H1 (cell line): ENCODE measurements at regions not wholly inside any gene's neighbourhood (a gene's known extent, or its start where the extent isn't known, plus 50 kb on each side); places are given as distances from the start of the nearest gene placed in this dataset.
A peak's percentile ranks its signal among the peaks of the same experiment; 100 is the strongest.

ENCODE experiments used
- CTCF ChIA-PET: fragments of 300-600 bp; sonication (Branson Sonifier 250); formaldehyde crosslinking; loops from one replicate; lab custom pipeline; 2021; ENCODE audit not compliant: partially characterized antibody; lab: Charles Lee
- POLR2A ChIA-PET: fragments of 300-600 bp; sonication (Branson Sonifier 250); formaldehyde crosslinking; loops from one replicate; lab custom pipeline; 2021; ENCODE audit warnings: inconsistent platforms; ENCODE audit not compliant: partially characterized antibody; lab: Charles Lee
- DNase-seq, 2 experiments: peaks; one replicate each; pipeline versions ENCODE4 v3.0.0 to v3.0.0-alpha.2; 2010 to 2022; ENCODE audit warnings: low spot score in 2 of 2, low read depth in 1 of 2, mixed read lengths in 1 of 2
- FAIRE-seq: peaks from 2 replicates; lab custom pipeline; 2011; peaks lifted over from hg19 to GRCh38; lab: Jason Lieb, UNC
- H2AFZ ChIP-seq: 2 replicates; pipeline ENCODE4 v1.8.1; 2012; ENCODE audit warnings: low read length, inconsistent platforms
- H2AK5ac ChIP-seq: 2 replicates; pipeline ENCODE4 v1.6.1; 2013; ENCODE audit warnings: low read depth, low read length
- H2BK120ac ChIP-seq: replicated peaks from 2 replicates; pipeline ENCODE3; 2013; ENCODE audit warnings: low read depth, low read length, inconsistent platforms
- H2BK12ac ChIP-seq: 2 replicates; pipeline ENCODE4 v1.6.1; 2013; ENCODE audit warnings: low read depth, low read length
- H2BK15ac ChIP-seq: 2 replicates; pipeline ENCODE4 v1.6.1; 2013; ENCODE audit warnings: low read length
- H2BK20ac ChIP-seq: 2 replicates; pipeline ENCODE4 v1.6.1; 2013; ENCODE audit warnings: low read length
- H2BK5ac ChIP-seq: 2 replicates; pipeline ENCODE4 v1.6.1; 2013; ENCODE audit warnings: low read depth, low read length
- H3K14ac ChIP-seq: 2 replicates; pipeline ENCODE4 v1.6.1; 2013; ENCODE audit warnings: inconsistent platforms; ENCODE audit not compliant: insufficient read length
- H3K18ac ChIP-seq: 2 replicates; pipeline ENCODE4 v1.6.1; 2013; ENCODE audit warnings: low read length; ENCODE audit errors: extremely low read depth
- H3K23ac ChIP-seq: 2 replicates; pipeline ENCODE4 v1.6.1; 2013; ENCODE audit warnings: inconsistent platforms; ENCODE audit not compliant: insufficient read length
- H3K23me2 ChIP-seq: 2 replicates; pipeline ENCODE4 v1.6.1; 2013; ENCODE audit warnings: low read depth, low read length
- H3K27ac ChIP-seq: 2 replicates; pipeline ENCODE4 v1.6.1; 2011; ENCODE audit warnings: low read depth, low read length, inconsistent platforms
- H3K27me3 ChIP-seq, 4 experiments: replicated peaks in 1 of 4; 1 replicate in 1 of 4; 2 replicates in 3 of 4; pipeline versions ENCODE4 v1.6.1 to v1.8.1; 2011 to 2013; ENCODE audit warnings: low read length in 3 of 4, mild to moderate bottlenecking in 3 of 4, inconsistent platforms in 2 of 4, mixed read lengths in 2 of 4, moderate library complexity in 1 of 4; ENCODE audit not compliant: control insufficient read depth in 3 of 4, insufficient read depth in 3 of 4; ENCODE audit errors: extremely low read depth in 1 of 4
- H3K36me3 ChIP-seq, 4 experiments: 2 replicates each; pipeline versions ENCODE4 v1.6.1 to v1.8.1; 2011 to 2013; ENCODE audit warnings: mild to moderate bottlenecking in 4 of 4, low read length in 3 of 4, moderate library complexity in 2 of 4, control low read depth in 1 of 4, inconsistent platforms in 1 of 4; ENCODE audit not compliant: insufficient read depth in 4 of 4, control insufficient read depth in 2 of 4
- H3K4ac ChIP-seq: replicated peaks from 2 replicates; pipeline ENCODE3; 2013; ENCODE audit warnings: low read length, low read depth, mixed read lengths, inconsistent platforms; ENCODE audit not compliant: insufficient read length
- H3K4me1 ChIP-seq, 4 experiments: replicated peaks in 1 of 4; 1 replicate in 1 of 4; 2 replicates in 3 of 4; pipeline versions ENCODE4 v1.6.1 to v1.8.1; 2011 to 2013; ENCODE audit warnings: low read length in 3 of 4, inconsistent platforms in 2 of 4, mixed read lengths in 1 of 4; ENCODE audit not compliant: insufficient read depth in 4 of 4, control insufficient read depth in 3 of 4
- H3K4me2 ChIP-seq, 2 experiments: 2 replicates each; pipeline versions ENCODE4 v1.6.1 to v1.8.1; 2011 to 2013; ENCODE audit warnings: low read depth in 2 of 2, low read length in 2 of 2, control low read depth in 1 of 2, inconsistent platforms in 1 of 2, mild to moderate bottlenecking in 1 of 2; ENCODE audit not compliant: insufficient read depth in 1 of 2
- H3K4me3 ChIP-seq, 4 experiments: fragments of 200-600, 300-600 bp in 1 of 4; sonication (generic), shearing (Covaris generic), sonication (Bioruptor Twin) in 1 of 4; 2 replicates each; pipeline versions ENCODE4 v1.5.1 to v1.8.1; 2011 to 2016; ENCODE audit warnings: low read length in 4 of 4, low read depth in 3 of 4, control low read depth in 2 of 4, inconsistent platforms in 2 of 4, mild to moderate bottlenecking in 2 of 4, mixed read lengths in 1 of 4, moderate library complexity in 1 of 4; ENCODE audit not compliant: insufficient read depth in 2 of 4; ENCODE audit errors: extremely low read depth in 1 of 4
- H3K56ac ChIP-seq: replicated peaks from 2 replicates; pipeline ENCODE3; 2013; ENCODE audit warnings: low read depth, mild to moderate bottlenecking, mixed read lengths, low read length, inconsistent platforms; ENCODE audit not compliant: insufficient read length
- H3K79me1 ChIP-seq: 2 replicates; pipeline ENCODE4 v1.6.1; 2013; ENCODE audit warnings: low read depth, low read length, control low read depth
- H3K79me2 ChIP-seq, 2 experiments: 2 replicates each; pipeline versions ENCODE4 v1.6.1 to v1.8.1; 2012 to 2013; ENCODE audit warnings: low read length in 2 of 2, mild to moderate bottlenecking in 2 of 2, inconsistent platforms in 1 of 2; ENCODE audit not compliant: insufficient read depth in 2 of 2, control insufficient read depth in 1 of 2
- H3K9ac ChIP-seq, 4 experiments: replicated peaks in 1 of 4; 1 replicate in 1 of 4; 2 replicates in 3 of 4; pipeline versions ENCODE4 v1.6.1 to v1.8.1; 2011 to 2013; ENCODE audit warnings: low read depth in 3 of 4, low read length in 3 of 4, control low read depth in 2 of 4, mild to moderate bottlenecking in 2 of 4, moderate library complexity in 2 of 4, inconsistent platforms in 1 of 4; ENCODE audit errors: extremely low read depth in 1 of 4
- H3K9me3 ChIP-seq, 2 experiments: 2 replicates each; pipeline versions ENCODE4 v1.6.1 to v1.8.1; 2012 to 2013; ENCODE audit warnings: mild to moderate bottlenecking in 2 of 2, moderate library complexity in 2 of 2, control low read depth in 1 of 2, inconsistent platforms in 1 of 2, low read depth in 1 of 2, low read length in 1 of 2, mixed read lengths in 1 of 2; ENCODE audit not compliant: insufficient read depth in 2 of 2
- H4K20me1 ChIP-seq, 2 experiments: replicated peaks in 1 of 2; 2 replicates each; pipeline versions ENCODE3 to v1.8.1; 2011 to 2013; ENCODE audit warnings: inconsistent platforms in 2 of 2, low read length in 2 of 2, mild to moderate bottlenecking in 1 of 2; ENCODE audit not compliant: insufficient read depth in 2 of 2, control insufficient read depth in 1 of 2
- H4K5ac ChIP-seq: 2 replicates; pipeline ENCODE4 v1.6.1; 2013; ENCODE audit warnings: low read length, low read depth, mixed read lengths, inconsistent platforms; ENCODE audit not compliant: insufficient read length
- H4K8ac ChIP-seq: 2 replicates; pipeline ENCODE4 v1.8.0; 2013; ENCODE audit warnings: mild to moderate bottlenecking, moderate library complexity, low read length, inconsistent platforms; ENCODE audit not compliant: insufficient read depth; ENCODE audit errors: extremely low read depth
- H4K91ac ChIP-seq: replicated peaks from 2 replicates; pipeline ENCODE3; 2013; ENCODE audit warnings: low read length, mixed read lengths, inconsistent platforms; ENCODE audit not compliant: insufficient read length
- BACH1 ChIP-seq: IDR thresholded peaks from 2 replicates; pipeline ENCODE4 v1.6.1; 2012; ENCODE audit warnings: low read length, improper control_type of control experiment
- EP300 ChIP-seq, 2 experiments: IDR thresholded peaks; 1 replicate in 1 of 2; 2 replicates in 1 of 2; pipeline ENCODE4 v1.6.1; 2011 to 2012; ENCODE audit warnings: low read depth in 2 of 2, low read length in 2 of 2, mild to moderate bottlenecking in 2 of 2, borderline replicate concordance in 1 of 2, inconsistent platforms in 1 of 2, moderate library complexity in 1 of 2
- KDM5A ChIP-seq: fragments of 200-600 bp; IDR thresholded peaks from 2 replicates; pipeline ENCODE4 v1.7.1; 2012; ENCODE audit warnings: mild to moderate bottlenecking, low read length, inconsistent platforms, mixed read lengths
- MAFK ChIP-seq: IDR thresholded peaks from 2 replicates; pipeline ENCODE4 v1.6.1; 2012; ENCODE audit warnings: low read depth, mild to moderate bottlenecking, improper control_type of control experiment, low read length
- POLR2AphosphoS5 ChIP-seq: IDR thresholded peaks from 2 replicates; pipeline ENCODE4 v1.6.1; 2011; ENCODE audit warnings: low read depth, low read length
- POU5F1 ChIP-seq: IDR thresholded peaks from 2 replicates; pipeline ENCODE4 v1.6.1; 2011; ENCODE audit warnings: low read depth, mild to moderate bottlenecking, low read length, moderate library complexity
- TCF12 ChIP-seq: IDR thresholded peaks from 2 replicates; pipeline ENCODE4 v1.6.1; 2011; ENCODE audit warnings: low read depth, mild to moderate bottlenecking, low read length
- USF2 ChIP-seq: IDR thresholded peaks from 2 replicates; pipeline ENCODE4 v1.6.1; 2011; ENCODE audit warnings: low read length, improper control_type of control experiment
- YY1 ChIP-seq: IDR thresholded peaks from 2 replicates; pipeline ENCODE4 v1.6.1; 2011; ENCODE audit warnings: low read depth, mild to moderate bottlenecking, low read length
- TF ChIP-seq, protein P1 (sequence below): IDR thresholded peaks from 2 replicates; pipeline ENCODE4 v1.6.1; 2012; ENCODE audit warnings: inconsistent platforms
- TF ChIP-seq, protein P2 (sequence below): IDR thresholded peaks from 2 replicates; pipeline ENCODE4 v1.6.1; 2012; ENCODE audit warnings: low read length, inconsistent platforms

DNA sequence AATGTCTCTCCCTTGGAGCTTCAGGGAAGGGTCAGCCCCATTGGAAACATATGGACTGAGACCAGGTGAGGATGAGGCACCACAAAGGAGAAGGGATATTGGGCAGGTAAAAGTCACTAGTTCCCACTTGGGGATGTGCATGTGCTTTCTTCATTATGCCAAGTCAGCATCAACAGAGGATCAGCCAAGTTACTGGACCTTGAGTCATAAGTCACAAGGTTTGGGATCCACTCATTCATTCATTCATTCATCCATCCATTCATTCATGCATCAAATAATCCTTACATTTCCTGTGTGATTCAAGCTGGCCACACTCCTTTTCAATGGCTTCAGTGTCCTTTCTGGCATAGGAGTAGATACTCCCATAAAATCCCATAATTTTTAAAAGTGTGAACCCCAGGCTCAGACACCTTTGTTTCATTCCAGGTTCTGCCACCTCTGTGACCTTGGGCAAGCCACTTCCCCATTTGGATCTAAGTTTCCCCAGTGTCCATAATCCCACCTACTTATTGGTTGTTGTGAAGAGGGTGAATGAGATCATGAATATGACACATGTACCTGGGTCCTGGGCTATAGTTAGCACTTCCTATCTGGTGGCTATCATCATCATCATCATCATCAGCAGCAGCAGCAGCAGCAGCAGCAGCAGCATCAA, 162.1 kb upstream of the LHX5 start:
- Histone ChIP-seq H3K4me3 (no peak overlapping the region), H3K4ac (no peak overlapping the region), H2BK20ac (no peak overlapping the region), H3K4me1 (peaks cover 0 to 9% (median 4%) of the 10 kb centered on the region in 4 experiments; a peak in 5 of 7 replicates), H3K18ac (no peak overlapping the region), H2AK5ac (no peak overlapping the region), H3K36me3 (no peaks in the 10 kb centered on the region; a peak in 1 of 8 replicates), H3K14ac (no peak overlapping the region), H3K27ac (no peak overlapping the region), H3K4me2 (no peak overlapping the region), H3K9me3 (peaks cover 3 to 9% of the 10 kb centered on the region in 2 experiments), H4K20me1 (no peaks in the 10 kb centered on the region), H2AFZ (no peak overlapping the region), H4K8ac (no peak overlapping the region), H3K23ac (no peak overlapping the region), H4K91ac (no peak overlapping the region), H2BK120ac (peak overlapping the region; percentile 35), H3K79me1 (no peaks in the 10 kb centered on the region), H2BK5ac (no peak overlapping the region), H2BK15ac (no peak overlapping the region), H3K9ac (no peak overlapping the region), H2BK12ac (no peak overlapping the region), H3K79me2 (no peaks in the 10 kb centered on the region), H4K5ac (no peak overlapping the region), H3K27me3 (no peaks in the 10 kb centered on the region), H3K56ac (no peak overlapping the region), H3K23me2 (peaks cover 2% of the 10 kb centered on the region; the same call in 1 of the 2 replicates)
- DNase-seq (no peak), FAIRE-seq (no peak)
- CTCF ChIA-PET = interaction anchor here (0.5 to 1.2 kb wide), 8 partner anchors 23 to 640 kb away, joined by 3 to 7 read pairs (median 3); no protein-coding TSS in a partner anchor
- POLR2A ChIA-PET = no interaction called here
- no peak for TF ChIP-seq MAFK
- TF ChIP-seq TCF12 = no peak
- no peak for TF ChIP-seq POU5F1
- TF ChIP-seq POLR2AphosphoS5 = no peak
- no peak for TF ChIP-seq BACH1
- no peak for TF ChIP-seq EP300 (IDR thresholded peaks at IDR 0.05; ENCODE audit: borderline replicate concordance in 1 of 2, low read depth in 2 of 2, low read length in 2 of 2)
- TF ChIP-seq, protein P1, sequence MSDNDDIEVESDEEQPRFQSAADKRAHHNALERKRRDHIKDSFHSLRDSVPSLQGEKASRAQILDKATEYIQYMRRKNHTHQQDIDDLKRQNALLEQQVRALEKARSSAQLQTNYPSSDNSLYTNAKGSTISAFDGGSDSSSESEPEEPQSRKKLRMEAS = no peak
- no peak for TF ChIP-seq USF2
- TF ChIP-seq, protein P2, sequence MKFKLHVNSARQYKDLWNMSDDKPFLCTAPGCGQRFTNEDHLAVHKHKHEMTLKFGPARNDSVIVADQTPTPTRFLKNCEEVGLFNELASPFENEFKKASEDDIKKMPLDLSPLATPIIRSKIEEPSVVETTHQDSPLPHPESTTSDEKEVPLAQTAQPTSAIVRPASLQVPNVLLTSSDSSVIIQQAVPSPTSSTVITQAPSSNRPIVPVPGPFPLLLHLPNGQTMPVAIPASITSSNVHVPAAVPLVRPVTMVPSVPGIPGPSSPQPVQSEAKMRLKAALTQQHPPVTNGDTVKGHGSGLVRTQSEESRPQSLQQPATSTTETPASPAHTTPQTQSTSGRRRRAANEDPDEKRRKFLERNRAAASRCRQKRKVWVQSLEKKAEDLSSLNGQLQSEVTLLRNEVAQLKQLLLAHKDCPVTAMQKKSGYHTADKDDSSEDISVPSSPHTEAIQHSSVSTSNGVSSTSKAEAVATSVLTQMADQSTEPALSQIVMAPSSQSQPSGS = no peak
- no peak for TF ChIP-seq KDM5A
- TF ChIP-seq YY1 = no peak
